ENCODE measurements at regions not wholly inside any gene's neighbourhood (a gene's known extent, or its start where the extent isn't known, plus 50 kb on each side); places are given as distances from the start of the nearest gene placed in this dataset.

DNA sequence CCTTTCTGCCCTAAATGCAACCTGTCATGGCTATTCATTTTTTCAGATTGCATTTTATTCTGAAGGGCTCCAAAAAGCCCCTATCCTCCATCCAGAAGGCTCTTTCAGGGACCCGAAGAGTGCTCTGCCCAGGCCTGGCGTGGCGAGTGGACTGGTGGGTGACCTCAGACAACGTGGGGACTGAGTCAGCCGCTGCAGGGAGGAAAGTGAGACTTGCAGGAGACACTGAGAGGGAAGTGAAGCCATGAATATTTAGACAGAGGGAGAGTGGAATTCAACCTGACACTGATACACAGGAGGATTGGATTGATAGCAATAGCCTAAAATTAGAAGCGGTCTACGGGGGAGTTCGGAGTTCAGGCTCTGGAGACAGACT is 63.6 kb upstream of the SIX2 start:
- TF ChIP-seq, protein P1, sequence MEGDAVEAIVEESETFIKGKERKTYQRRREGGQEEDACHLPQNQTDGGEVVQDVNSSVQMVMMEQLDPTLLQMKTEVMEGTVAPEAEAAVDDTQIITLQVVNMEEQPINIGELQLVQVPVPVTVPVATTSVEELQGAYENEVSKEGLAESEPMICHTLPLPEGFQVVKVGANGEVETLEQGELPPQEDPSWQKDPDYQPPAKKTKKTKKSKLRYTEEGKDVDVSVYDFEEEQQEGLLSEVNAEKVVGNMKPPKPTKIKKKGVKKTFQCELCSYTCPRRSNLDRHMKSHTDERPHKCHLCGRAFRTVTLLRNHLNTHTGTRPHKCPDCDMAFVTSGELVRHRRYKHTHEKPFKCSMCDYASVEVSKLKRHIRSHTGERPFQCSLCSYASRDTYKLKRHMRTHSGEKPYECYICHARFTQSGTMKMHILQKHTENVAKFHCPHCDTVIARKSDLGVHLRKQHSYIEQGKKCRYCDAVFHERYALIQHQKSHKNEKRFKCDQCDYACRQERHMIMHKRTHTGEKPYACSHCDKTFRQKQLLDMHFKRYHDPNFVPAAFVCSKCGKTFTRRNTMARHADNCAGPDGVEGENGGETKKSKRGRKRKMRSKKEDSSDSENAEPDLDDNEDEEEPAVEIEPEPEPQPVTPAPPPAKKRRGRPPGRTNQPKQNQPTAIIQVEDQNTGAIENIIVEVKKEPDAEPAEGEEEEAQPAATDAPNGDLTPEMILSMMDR (IDR thresholded peaks at IDR 0.05): no peak
- TF ChIP-seq RCOR1 (IDR thresholded peaks at IDR 0.05; ENCODE audit: low read depth, low read length) (no peak), CHD2 (IDR thresholded peaks at IDR 0.05; ENCODE audit: low read length, partially characterized antibody) (no peak), KDM5A (IDR thresholded peaks at IDR 0.05) (no peak), BHLHE40 (IDR thresholded peaks at IDR 0.05; ENCODE audit: low read depth, low read length) (no peak), USF2 (IDR thresholded peaks at IDR 0.05) (no peak), JUNB (IDR thresholded peaks at IDR 0.05) (no peak), ZSCAN20 (CRISPR knock-in tag; IDR thresholded peaks at IDR 0.05) (no peak), POLR2A (IDR thresholded peaks at IDR 0.05; ENCODE audit: low read length) (no peak), MAFK (IDR thresholded peaks at IDR 0.05; ENCODE audit: partially characterized antibody) (no peak), NR3C1 (IDR thresholded peaks at IDR 0.05) (no peak), ZNF302 (CRISPR knock-in tag; IDR thresholded peaks at IDR 0.05) (no peak), HES2 (IDR thresholded peaks at IDR 0.05) (no peak)
- TF ChIP-seq, protein P2, sequence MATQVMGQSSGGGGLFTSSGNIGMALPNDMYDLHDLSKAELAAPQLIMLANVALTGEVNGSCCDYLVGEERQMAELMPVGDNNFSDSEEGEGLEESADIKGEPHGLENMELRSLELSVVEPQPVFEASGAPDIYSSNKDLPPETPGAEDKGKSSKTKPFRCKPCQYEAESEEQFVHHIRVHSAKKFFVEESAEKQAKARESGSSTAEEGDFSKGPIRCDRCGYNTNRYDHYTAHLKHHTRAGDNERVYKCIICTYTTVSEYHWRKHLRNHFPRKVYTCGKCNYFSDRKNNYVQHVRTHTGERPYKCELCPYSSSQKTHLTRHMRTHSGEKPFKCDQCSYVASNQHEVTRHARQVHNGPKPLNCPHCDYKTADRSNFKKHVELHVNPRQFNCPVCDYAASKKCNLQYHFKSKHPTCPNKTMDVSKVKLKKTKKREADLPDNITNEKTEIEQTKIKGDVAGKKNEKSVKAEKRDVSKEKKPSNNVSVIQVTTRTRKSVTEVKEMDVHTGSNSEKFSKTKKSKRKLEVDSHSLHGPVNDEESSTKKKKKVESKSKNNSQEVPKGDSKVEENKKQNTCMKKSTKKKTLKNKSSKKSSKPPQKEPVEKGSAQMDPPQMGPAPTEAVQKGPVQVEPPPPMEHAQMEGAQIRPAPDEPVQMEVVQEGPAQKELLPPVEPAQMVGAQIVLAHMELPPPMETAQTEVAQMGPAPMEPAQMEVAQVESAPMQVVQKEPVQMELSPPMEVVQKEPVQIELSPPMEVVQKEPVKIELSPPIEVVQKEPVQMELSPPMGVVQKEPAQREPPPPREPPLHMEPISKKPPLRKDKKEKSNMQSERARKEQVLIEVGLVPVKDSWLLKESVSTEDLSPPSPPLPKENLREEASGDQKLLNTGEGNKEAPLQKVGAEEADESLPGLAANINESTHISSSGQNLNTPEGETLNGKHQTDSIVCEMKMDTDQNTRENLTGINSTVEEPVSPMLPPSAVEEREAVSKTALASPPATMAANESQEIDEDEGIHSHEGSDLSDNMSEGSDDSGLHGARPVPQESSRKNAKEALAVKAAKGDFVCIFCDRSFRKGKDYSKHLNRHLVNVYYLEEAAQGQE (IDR thresholded peaks at IDR 0.05): no peak

Data from A549 (cell line).